NCI-H2196 treated with DMSO at 0.1 percent for 48 hours (cell line): ENCODE measurements at regions not wholly inside any gene's neighbourhood (a gene's known extent, or its start where the extent isn't known, plus 50 kb on each side); places are given as distances from the start of the nearest gene placed in this dataset.

Experiments
- DNase-seq: peaks from one replicate; lab custom pipeline; 2025; ENCODE audit not compliant: unreplicated experiment; lab: John Stamatoyannopoulos, UW

DNA sequence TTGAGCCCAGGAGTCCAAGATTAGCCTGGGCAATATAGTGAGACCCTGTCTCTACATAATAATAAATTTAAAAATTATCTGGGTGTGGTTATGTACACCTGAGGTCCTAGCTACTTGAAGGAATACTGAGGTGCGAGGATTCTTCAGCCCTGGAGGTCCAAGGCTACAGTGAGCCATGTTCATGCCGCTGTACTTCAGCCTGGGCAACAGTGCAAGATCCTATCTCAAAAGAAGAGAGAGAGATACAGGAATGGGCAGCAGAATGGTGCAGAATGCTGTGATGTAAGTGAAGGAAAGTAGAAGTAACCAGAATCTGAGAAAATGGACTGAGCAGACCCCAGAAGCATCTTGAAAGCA lies 62.7 kb upstream of the EXOC4 start:
- no peak for DNase-seq

- DNase-seq = no peak
Measured at GRCh38 chr7:133190650-133191049, 62.2 kb upstream of the EXOC4 start.

GRCh38 chr7:133191787-133192186 lies 61.1 kb upstream of the EXOC4 start:
- DNase-seq = no peak

- DNase-seq = no peak
Measured at GRCh38 chr7:133195868-133196267, 57.0 kb upstream of the EXOC4 start.

GRCh38 chr7:133196856-133197612 lies 55.8 kb upstream of the EXOC4 start:
- no peak for DNase-seq

- no peak for DNase-seq
Measured at GRCh38 chr7:133197972-133198544, 54.8 kb upstream of the EXOC4 start.

DNA sequence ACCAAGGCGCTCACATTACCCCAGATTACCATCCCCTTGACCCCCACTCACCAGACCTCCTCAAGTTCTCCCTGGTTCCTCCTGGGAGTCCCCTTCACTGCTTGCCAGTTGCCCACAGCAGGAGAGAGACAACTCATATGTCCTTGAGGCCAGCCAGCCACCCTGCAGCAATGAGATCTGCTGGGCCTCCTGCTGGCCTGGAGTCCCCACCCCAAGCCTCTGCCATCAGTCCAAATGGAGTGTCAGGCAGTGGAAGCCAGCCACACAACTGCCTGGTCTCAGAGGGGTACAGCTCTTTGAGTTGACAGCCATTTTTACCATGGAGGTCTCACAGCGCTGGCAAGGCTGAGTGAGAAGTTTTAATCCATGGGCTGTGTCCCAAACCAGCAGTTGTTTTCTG lies 53.0 kb upstream of the EXOC4 start:
- DNase-seq = no peak

DNA sequence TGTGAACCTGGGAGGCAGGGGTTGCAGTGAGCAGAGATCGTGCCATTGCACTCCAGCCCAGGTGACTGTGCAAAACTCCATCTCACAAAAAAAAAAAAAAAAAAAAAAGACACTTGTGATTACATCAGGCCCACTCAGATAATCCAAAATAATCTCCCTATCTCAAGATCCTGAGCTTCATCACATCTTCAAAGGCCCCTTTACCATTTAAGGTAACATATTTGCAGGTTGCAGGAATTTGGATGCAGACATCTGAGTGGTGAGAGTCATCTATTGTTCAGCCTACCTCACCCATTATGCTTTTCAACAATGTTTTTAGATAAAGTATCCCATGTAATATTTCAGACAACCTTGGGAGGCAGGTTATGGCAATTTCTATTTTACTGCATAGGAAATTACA lies 51.4 kb upstream of the EXOC4 start:
- DNase-seq = no peak

GRCh38 chr7:133202942-133203341 lies 49.9 kb upstream of the EXOC4 start:
- no peak for DNase-seq
